BJ (cell line): ENCODE measurements at regions not wholly inside any gene's neighbourhood (a gene's known extent, or its start where the extent isn't known, plus 50 kb on each side); places are given as distances from the start of the nearest gene placed in this dataset.

Experiments used
- CTCF ChIA-PET: fragments of 350-600 bp; formaldehyde crosslinking; extraction: SDS; loops from one replicate; lab custom pipeline; 2021; ENCODE audit warnings: antibody characterized with exemption, inconsistent platforms; lab: Yijun Ruan, JAX
- POLR2A ChIA-PET: fragments of 300-600 bp; sonication (Branson Sonifier 250); formaldehyde crosslinking; extraction: SDS; loops from one replicate; lab custom pipeline; 2021; ENCODE audit warnings: antibody characterized with exemption; lab: Charles Lee
- DNase-seq: peaks from one replicate; pipeline ENCODE4 v3.0.0-alpha.2; 2011; ENCODE audit warnings: low read depth
- H3K27me3 ChIP-seq: 2 replicates; pipeline ENCODE4 v1.6.0; 2011; ENCODE audit warnings: low read length; ENCODE audit not compliant: control insufficient read depth, insufficient read depth
- H3K36me3 ChIP-seq: 2 replicates; pipeline ENCODE4 v1.5.1; 2011; ENCODE audit warnings: low read length; ENCODE audit not compliant: control insufficient read depth, insufficient read depth
- H3K4me3 ChIP-seq: 2 replicates; pipeline ENCODE4 v1.5.1; 2011; ENCODE audit warnings: low read depth, mild to moderate bottlenecking, control low read depth, low read length
- TF ChIP-seq, protein P1 (sequence below): IDR thresholded peaks from 2 replicates; pipeline ENCODE4 v1.5.1; 2011; ENCODE audit warnings: low read depth, mild to moderate bottlenecking, control low read depth, inconsistent platforms, low read length, moderate library complexity; ENCODE audit not compliant: insufficient read depth

DNA sequence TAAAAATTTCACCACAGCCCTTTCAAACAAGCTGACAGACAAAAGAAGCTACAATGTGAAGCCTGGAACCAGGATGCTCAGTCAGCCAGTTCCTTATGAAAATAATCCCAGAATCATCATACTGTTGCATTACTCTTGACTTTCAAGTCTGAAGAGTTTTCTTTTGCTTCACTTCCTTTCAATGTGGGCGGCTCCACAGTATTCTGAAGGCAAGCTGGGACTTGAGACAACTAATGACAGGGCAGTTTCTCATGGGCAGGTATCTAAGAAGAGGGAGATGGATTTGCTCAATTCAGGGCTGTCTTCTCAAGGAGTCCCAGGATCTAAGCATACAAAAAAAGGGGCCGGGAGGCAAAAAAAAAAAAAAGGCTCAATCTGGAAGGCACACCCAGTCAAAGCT lies 173.4 kb downstream of the PAPSS1 start:
- Histone ChIP-seq H3K36me3 (no peaks in the 10 kb centered on the region), H3K27me3 (no peaks in the 10 kb centered on the region), H3K4me3 (no peak overlapping the region)
- ChIA-PET CTCF (no interaction called here), POLR2A (no interaction called here)
- TF ChIP-seq, protein P1, sequence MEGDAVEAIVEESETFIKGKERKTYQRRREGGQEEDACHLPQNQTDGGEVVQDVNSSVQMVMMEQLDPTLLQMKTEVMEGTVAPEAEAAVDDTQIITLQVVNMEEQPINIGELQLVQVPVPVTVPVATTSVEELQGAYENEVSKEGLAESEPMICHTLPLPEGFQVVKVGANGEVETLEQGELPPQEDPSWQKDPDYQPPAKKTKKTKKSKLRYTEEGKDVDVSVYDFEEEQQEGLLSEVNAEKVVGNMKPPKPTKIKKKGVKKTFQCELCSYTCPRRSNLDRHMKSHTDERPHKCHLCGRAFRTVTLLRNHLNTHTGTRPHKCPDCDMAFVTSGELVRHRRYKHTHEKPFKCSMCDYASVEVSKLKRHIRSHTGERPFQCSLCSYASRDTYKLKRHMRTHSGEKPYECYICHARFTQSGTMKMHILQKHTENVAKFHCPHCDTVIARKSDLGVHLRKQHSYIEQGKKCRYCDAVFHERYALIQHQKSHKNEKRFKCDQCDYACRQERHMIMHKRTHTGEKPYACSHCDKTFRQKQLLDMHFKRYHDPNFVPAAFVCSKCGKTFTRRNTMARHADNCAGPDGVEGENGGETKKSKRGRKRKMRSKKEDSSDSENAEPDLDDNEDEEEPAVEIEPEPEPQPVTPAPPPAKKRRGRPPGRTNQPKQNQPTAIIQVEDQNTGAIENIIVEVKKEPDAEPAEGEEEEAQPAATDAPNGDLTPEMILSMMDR: no peak
- DNase-seq: no peak

DNA sequence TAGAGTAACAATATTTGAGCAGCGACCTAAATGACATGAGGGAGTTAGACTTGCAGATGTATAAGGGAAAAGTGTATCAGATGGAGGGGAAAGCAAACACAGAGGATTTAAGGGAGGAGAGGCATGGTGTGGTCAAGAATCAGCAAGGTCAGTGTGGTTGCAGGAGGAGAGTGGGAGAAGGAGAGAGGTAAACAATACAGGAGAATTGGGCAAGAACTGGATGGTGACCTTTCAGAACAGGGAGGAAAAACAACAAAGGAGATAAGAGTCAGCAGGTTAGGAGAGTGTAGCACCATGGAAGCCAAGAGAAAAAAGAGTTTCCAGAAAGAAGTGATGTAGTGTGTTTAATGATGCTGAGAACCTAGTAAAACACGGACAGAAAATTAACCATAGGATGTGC lies 178.5 kb downstream of the PAPSS1 start:
- no peaks in the 10 kb centered on the region for H3K27me3 ChIP-seq
- H3K4me3 ChIP-seq: no peak overlapping the region
- ChIA-PET POLR2A (no interaction called here), CTCF (no interaction called here)
- TF ChIP-seq, protein P1: no peak
- no peaks in the 10 kb centered on the region for H3K36me3 ChIP-seq
- no peak for DNase-seq

DNA sequence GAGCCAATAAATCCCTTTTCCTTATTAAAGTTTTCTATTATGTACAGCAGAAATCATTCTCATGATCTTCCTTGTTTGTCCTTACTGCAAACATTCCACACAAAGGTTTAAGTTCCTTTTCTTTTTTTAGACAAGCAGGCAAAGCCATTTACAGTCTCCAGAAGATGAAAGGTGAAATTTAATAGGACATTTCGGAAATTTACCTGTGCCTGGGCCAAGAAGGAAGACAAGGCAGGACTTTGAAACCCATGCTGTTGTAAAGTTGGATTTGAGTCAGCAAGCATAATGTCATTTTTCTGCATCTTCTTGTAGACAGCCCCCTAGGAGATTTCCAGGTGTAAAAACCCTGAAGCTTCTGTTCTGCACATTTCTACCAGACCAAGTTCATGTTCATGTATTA lies 188.1 kb downstream of the PAPSS1 start:
- no peak for DNase-seq
- H3K27me3 ChIP-seq: no peaks in the 10 kb centered on the region
- H3K4me3 ChIP-seq: no peak overlapping the region
- CTCF ChIA-PET: no interaction called here
- POLR2A ChIA-PET: no interaction called here
- no peaks in the 10 kb centered on the region for H3K36me3 ChIP-seq
- TF ChIP-seq, protein P1: no peak

DNA sequence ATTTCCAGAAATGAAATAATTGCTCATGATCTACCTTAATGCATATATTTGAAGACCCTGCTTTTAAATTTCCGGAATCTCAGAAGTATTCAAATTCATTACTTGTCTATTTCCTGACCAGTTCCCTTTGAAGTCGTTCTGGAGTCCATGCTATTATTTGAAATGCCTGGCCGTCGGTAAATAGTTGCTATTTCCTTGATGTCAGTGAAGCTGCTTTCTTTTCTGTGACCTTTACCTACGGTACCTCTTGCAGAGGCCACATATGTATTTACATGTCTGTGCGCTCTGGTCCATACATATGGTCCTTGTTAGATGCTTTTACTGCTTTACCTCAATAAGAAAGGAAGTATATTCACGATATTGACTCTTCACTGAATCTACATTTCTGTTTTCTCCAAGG lies 199.7 kb downstream of the PAPSS1 start:
- DNase-seq: no peak
- TF ChIP-seq, protein P1: no peak
- CTCF ChIA-PET: no interaction called here
- POLR2A ChIA-PET: no interaction called here
- no peaks in the 10 kb centered on the region for H3K36me3 ChIP-seq
- H3K4me3 ChIP-seq: no peak overlapping the region
- H3K27me3 ChIP-seq: no peaks in the 10 kb centered on the region

DNA sequence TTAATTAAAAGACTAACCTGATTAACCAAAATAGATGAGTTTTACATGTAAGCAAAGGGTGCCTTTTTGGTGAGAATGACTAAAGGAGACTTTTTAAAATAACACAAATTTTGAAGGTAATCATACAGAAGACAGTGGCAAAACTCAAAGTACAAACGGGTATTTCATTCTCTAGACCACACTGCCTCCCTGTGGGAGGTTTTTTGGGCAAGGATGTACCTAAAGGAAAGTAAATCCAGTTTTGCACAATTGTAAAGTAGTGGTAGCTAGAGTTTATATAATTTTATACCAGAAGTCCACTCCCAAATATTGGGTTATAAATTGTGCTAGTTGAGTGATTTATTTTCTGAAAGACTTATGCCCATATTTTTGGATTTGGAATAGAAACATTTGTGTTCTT lies 201.0 kb downstream of the PAPSS1 start:
- H3K36me3 ChIP-seq: no peaks in the 10 kb centered on the region
- POLR2A ChIA-PET: no interaction called here
- TF ChIP-seq, protein P1: peak; percentile 39
- no peak overlapping the region for H3K4me3 ChIP-seq
- no peak for DNase-seq
- no peaks in the 10 kb centered on the region for H3K27me3 ChIP-seq
- CTCF ChIA-PET: no interaction called here
